ENCODE measurements at regions not wholly inside any gene's neighbourhood (a gene's known extent, or its start where the extent isn't known, plus 50 kb on each side); places are given as distances from the start of the nearest gene placed in this dataset.

DNA sequence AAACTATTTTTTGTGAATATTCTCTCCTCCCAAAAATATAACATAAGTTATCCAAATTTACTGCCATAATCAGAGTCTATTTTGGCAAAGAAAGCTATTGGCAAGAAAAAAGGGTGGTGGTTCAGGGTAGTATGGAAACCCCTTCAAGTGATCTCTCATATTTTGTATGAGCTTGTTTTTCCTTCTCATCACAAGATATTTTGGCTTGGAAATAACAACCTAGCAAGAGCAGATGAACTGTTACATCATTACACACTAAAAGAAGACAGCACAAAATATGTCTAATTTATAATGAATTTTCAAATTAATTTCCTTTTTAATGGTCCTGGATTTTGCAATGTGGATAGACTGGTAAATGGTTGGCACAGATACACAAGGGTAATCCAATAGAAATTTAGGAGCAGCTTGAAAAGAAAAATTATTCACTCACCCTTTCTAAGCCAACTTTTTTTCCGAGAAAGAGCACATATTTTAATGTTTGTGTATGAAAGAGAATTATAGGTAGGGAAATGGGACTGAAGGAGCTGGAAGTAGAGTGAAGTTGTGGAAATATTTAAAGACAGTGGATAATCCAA is 225.1 kb downstream of the EFNB2 start:
- TF ChIP-seq, protein P1, sequence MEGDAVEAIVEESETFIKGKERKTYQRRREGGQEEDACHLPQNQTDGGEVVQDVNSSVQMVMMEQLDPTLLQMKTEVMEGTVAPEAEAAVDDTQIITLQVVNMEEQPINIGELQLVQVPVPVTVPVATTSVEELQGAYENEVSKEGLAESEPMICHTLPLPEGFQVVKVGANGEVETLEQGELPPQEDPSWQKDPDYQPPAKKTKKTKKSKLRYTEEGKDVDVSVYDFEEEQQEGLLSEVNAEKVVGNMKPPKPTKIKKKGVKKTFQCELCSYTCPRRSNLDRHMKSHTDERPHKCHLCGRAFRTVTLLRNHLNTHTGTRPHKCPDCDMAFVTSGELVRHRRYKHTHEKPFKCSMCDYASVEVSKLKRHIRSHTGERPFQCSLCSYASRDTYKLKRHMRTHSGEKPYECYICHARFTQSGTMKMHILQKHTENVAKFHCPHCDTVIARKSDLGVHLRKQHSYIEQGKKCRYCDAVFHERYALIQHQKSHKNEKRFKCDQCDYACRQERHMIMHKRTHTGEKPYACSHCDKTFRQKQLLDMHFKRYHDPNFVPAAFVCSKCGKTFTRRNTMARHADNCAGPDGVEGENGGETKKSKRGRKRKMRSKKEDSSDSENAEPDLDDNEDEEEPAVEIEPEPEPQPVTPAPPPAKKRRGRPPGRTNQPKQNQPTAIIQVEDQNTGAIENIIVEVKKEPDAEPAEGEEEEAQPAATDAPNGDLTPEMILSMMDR (conservative IDR thresholded peaks at IDR 0.05; ENCODE audit: low read depth, low read length), result no peak
- no peak for TF ChIP-seq EZH2 (IDR thresholded peaks at IDR 0.05; ENCODE audit: low read length, unreplicated experiment)
